ENCODE measurements at regions not wholly inside any gene's neighbourhood (a gene's known extent, or its start where the extent isn't known, plus 50 kb on each side); places are given as distances from the start of the nearest gene placed in this dataset.

- H3K4me2 ChIP-seq (ENCODE audit: insufficient read depth, low read length) = no peak overlapping the region
- intact Hi-C loops (cut with micrococcal nuclease) (no loop called here), in situ Hi-C loops (cut with MboI) (no loop called here)
- no peaks in the 10 kb centered on the region for H3K4me1 ChIP-seq (replicated peaks in 1 of 2; ENCODE audit: control insufficient read depth in 2 of 2, insufficient read depth in 2 of 2, low read length in 2 of 2)
- H4K20me1 ChIP-seq (replicated peaks; ENCODE audit: control insufficient read depth, insufficient read depth, low read length) = no peaks in the 10 kb centered on the region
- no peak for TF ChIP-seq IRF2 (CRISPR knock-in tag; IDR thresholded peaks at IDR 0.05)
- TF ChIP-seq CREB5 (CRISPR knock-in tag; IDR thresholded peaks at IDR 0.05) = no peak
- no peak for TF ChIP-seq SIN3A (IDR thresholded peaks at IDR 0.05; ENCODE audit: borderline replicate concordance in 2 of 2, control insufficient read depth in 1 of 2, low read depth in 2 of 2, low read length in 2 of 2)
- no peaks in the 10 kb centered on the region for H3K36me3 ChIP-seq (ENCODE audit: control insufficient read depth, insufficient read depth, low read length)
- ChIA-PET POLR2A (no interaction called here), CTCF (ENCODE audit: low intra/inter-chr PET ratio) (no interaction called here)
- H3K27ac ChIP-seq (ENCODE audit: extremely low read depth, low read depth, low read length) = no peak overlapping the region
- no peak overlapping the region for H2AFZ ChIP-seq (ENCODE audit: low read depth, low read length)
- 4% methylated on average over 5 of the region's 5 CpGs for WGBS (ENCODE audit: insufficient coverage, low coverage, missing lambda C conversion rate)
- no peaks in the 10 kb centered on the region for H3K9me3 ChIP-seq (replicated peaks; ENCODE audit: control insufficient read depth, insufficient read depth, low read depth, low read length)
- H3K79me2 ChIP-seq (ENCODE audit: control insufficient read depth, insufficient read depth, low read length) = no peaks in the 10 kb centered on the region
- DNase-seq (ENCODE audit: extremely low read depth in 1 of 4, low spot score in 3 of 4) = no peak
- no peak overlapping the region for H3K9ac ChIP-seq (ENCODE audit: insufficient read depth in 1 of 2, low read depth in 2 of 2, low read length in 2 of 2)
- ATAC-seq = no peak
- H3K27me3 ChIP-seq (ENCODE audit: control insufficient read depth in 2 of 2, insufficient read depth in 2 of 2, low read length in 2 of 2) = no peaks in the 10 kb centered on the region
- BruUV-seq (replicated peaks) = no TSS peak
- no peaks in the 10 kb centered on the region for H3K9me1 ChIP-seq (ENCODE audit: control insufficient read depth, insufficient read depth, low read length)
- H3K4me3 ChIP-seq = no peak overlapping the region
- no peak for FAIRE-seq
Observed at GRCh38 chr6:114735025-114735735, 392.4 kb upstream of the HS3ST5 start.

GRCh38 chr6:114733596-114733995, 390.8 kb upstream of the HS3ST5 start:
- FAIRE-seq (no peak), DNase-seq (ENCODE audit: extremely low read depth in 1 of 4, low spot score in 3 of 4) (no peak), ATAC-seq (no peak)
- Histone ChIP-seq H3K4me1 (replicated peaks in 1 of 2; ENCODE audit: control insufficient read depth in 2 of 2, insufficient read depth in 2 of 2, low read length in 2 of 2) (no peaks in the 10 kb centered on the region), H3K9me1 (ENCODE audit: control insufficient read depth, insufficient read depth, low read length) (no peaks in the 10 kb centered on the region), H2AFZ (ENCODE audit: low read depth, low read length) (no peak overlapping the region), H3K27me3 (ENCODE audit: control insufficient read depth in 2 of 2, insufficient read depth in 2 of 2, low read length in 2 of 2) (no peaks in the 10 kb centered on the region), H4K20me1 (replicated peaks; ENCODE audit: control insufficient read depth, insufficient read depth, low read length) (no peaks in the 10 kb centered on the region), H3K9ac (ENCODE audit: insufficient read depth in 1 of 2, low read depth in 2 of 2, low read length in 2 of 2) (no peak overlapping the region), H3K36me3 (ENCODE audit: control insufficient read depth, insufficient read depth, low read length) (no peaks in the 10 kb centered on the region), H3K4me3 (no peak overlapping the region), H3K9me3 (replicated peaks; ENCODE audit: control insufficient read depth, insufficient read depth, low read depth, low read length) (no peaks in the 10 kb centered on the region), H3K27ac (ENCODE audit: extremely low read depth, low read depth, low read length) (no peak overlapping the region), H3K4me2 (ENCODE audit: insufficient read depth, low read length) (no peak overlapping the region), H3K79me2 (ENCODE audit: control insufficient read depth, insufficient read depth, low read length) (no peaks in the 10 kb centered on the region)
- 0% methylated on average over 1 of the region's 1 CpG for WGBS (ENCODE audit: insufficient coverage, low coverage, missing lambda C conversion rate)
- CTCF ChIA-PET (ENCODE audit: low intra/inter-chr PET ratio) = no interaction called here
- in situ Hi-C loops (cut with MboI) = no loop called here
- TF ChIP-seq GATAD2B (IDR thresholded peaks at IDR 0.05; ENCODE audit: borderline replicate concordance) = no peak
- TF ChIP-seq ZNF408 (CRISPR knock-in tag; IDR thresholded peaks at IDR 0.05; ENCODE audit: low read depth) = no peak
- no peak for TF ChIP-seq KLF13 (tag; IDR thresholded peaks at IDR 0.05; ENCODE audit: borderline replicate concordance, low read depth)
- POLR2A ChIA-PET = no interaction called here
- intact Hi-C loops (cut with micrococcal nuclease) = no loop called here
- no TSS peak for BruUV-seq (replicated peaks)

All from K562 (cell line).